Esophagus muscularis mucosa (tissue), 3 donors: ENCODE measurements at regions not wholly inside any gene's neighbourhood (a gene's known extent, or its start where the extent isn't known, plus 50 kb on each side); places are given as distances from the start of the nearest gene placed in this dataset.

Experiments used
- POLR2AphosphoS5 ChIP-seq, 2 donors: sonication (generic); formaldehyde crosslinking; IDR thresholded peaks; one replicate each; pipeline ENCODE4 v1.6.1; 2017; ENCODE audit warnings: antibody characterized with exemption in 2 of 2
- TF ChIP-seq, protein P1 (sequence below), 3 experiments: fragments of 200-600 bp in 2 of 3; fragments of 450-650 bp in 1 of 3; sonication (generic) in 2 of 3; IDR thresholded peaks; one replicate each; pipeline ENCODE4 v1.5.1; 2017 to 2019; ENCODE audit warnings: antibody characterized with exemption in 3 of 3, mild to moderate bottlenecking in 2 of 3, moderate library complexity in 1 of 3

DNA sequence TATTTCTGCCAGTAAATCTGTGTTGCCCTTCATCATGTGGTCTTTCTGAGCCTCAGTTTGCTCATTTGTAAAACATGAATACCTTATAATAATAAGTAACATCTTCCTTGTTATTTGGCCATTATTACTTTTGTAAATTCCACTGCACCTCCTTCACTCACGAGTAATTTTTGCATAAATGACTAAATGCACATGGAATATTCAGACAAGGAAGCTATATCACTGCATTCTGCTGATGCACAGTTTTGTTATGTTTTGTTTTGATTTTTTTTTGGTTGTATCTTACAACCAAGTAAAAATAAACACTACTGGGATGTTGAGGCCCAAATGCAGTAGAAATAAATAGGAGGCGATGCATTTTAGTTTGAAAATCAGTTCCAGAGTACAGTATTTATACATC, 185.3 kb upstream of the POU3F3 start:
- no peak for TF ChIP-seq POLR2AphosphoS5 (IDR thresholded peaks at IDR 0.05)
- TF ChIP-seq, protein P1, sequence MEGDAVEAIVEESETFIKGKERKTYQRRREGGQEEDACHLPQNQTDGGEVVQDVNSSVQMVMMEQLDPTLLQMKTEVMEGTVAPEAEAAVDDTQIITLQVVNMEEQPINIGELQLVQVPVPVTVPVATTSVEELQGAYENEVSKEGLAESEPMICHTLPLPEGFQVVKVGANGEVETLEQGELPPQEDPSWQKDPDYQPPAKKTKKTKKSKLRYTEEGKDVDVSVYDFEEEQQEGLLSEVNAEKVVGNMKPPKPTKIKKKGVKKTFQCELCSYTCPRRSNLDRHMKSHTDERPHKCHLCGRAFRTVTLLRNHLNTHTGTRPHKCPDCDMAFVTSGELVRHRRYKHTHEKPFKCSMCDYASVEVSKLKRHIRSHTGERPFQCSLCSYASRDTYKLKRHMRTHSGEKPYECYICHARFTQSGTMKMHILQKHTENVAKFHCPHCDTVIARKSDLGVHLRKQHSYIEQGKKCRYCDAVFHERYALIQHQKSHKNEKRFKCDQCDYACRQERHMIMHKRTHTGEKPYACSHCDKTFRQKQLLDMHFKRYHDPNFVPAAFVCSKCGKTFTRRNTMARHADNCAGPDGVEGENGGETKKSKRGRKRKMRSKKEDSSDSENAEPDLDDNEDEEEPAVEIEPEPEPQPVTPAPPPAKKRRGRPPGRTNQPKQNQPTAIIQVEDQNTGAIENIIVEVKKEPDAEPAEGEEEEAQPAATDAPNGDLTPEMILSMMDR (IDR thresholded peaks at IDR 0.05), result no peak
